Erythroblast (primary cell): ENCODE measurements at regions not wholly inside any gene's neighbourhood (a gene's known extent, or its start where the extent isn't known, plus 50 kb on each side); places are given as distances from the start of the nearest gene placed in this dataset.

Source experiments
- DNase-seq, 2 experiments: peaks; one replicate each; lab custom pipeline; 2025; lab: John Stamatoyannopoulos, UW
- GATA1 ChIP-seq: IDR thresholded peaks from 2 replicates; pipeline ENCODE4 v1.6.1; 2011; ENCODE audit warnings: low read depth, mild to moderate bottlenecking, control low read depth, low read length, moderate library complexity
- POLR2A ChIP-seq: IDR thresholded peaks from 2 replicates; pipeline ENCODE4 v1.6.1; 2011; ENCODE audit warnings: mild to moderate bottlenecking, low read length

DNA sequence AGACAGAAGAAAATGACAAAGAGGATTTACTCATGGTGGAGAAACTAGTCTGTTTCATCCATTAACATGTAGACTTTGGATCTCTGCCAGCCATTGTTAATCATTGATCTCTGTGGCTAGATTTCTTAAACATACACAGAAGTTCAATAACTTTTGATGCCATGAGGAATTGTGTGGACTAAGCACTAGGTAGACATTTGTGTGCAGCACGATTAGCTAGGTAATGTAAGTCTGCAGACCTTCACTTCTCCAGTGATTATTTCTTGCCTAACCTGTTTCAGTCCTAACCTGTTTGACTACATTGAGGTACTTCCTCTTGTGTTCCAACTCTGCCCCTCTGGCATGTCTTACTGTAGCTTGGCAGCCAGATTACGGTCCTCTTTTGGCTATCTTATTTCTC lies 928.5 kb upstream of the ROBO1 start:
- no peak for DNase-seq
- no peak for TF ChIP-seq POLR2A
- TF ChIP-seq GATA1 = no peak

DNA sequence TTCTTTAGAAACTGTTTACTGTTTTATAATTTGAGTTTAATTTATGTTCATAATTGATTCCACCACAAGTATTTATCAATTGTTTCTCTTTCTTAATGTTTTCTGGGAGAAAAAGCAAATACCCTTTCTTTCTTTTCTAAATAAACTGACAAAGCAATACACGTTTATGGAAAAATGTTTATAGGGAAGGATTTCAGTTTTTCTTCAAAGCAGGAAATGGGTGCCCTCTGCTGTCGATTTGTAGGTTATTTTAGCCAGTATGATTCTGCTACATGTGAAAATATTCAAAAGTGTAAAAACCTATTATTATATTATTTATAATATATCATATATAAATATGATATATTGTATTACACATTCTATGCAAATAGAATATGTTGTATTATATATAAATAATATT lies 921.0 kb upstream of the ROBO1 start:
- no peak for DNase-seq
- no peak for TF ChIP-seq POLR2A
- TF ChIP-seq GATA1 = no peak

DNA sequence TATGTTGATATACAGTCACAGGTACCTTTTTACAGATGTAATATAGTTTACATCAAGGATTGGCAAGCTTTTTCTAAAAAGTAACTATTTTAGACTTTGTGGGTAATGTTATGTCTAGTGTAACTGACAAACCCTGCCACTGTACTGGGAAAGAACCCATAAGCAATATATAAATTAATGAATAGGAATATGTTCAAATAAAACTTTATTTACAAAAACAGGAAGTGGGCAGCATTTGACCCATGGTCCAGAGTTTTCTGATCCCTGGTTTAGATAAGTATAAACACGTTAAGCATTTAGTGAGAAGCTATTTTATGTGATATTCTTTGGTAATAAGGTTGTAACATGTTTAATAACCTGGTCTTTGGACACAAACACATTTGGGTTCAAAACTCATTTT lies 915.2 kb upstream of the ROBO1 start:
- DNase-seq = no peak
- TF ChIP-seq GATA1 = no peak
- no peak for TF ChIP-seq POLR2A

DNA sequence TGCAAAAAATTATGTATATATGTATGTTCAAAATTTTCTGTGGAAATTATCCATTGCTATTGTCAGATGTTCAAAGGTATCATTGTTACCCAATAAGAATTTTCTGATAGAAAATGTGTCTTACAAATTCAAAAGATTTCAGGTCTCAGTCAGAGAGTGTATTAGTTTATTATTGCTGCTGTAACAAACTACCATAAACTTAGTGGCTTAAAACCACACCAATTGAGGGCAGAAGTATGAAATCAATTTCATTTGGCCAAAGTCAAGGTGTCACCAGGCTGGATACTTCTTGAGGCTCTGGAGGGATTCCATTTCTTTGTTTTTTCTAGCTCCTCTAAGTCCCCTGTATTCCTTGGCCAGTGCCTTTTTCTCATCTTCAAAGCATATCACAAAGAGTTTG lies 914.4 kb upstream of the ROBO1 start:
- no peak for TF ChIP-seq GATA1
- no peak for TF ChIP-seq POLR2A
- no peak for DNase-seq

DNA sequence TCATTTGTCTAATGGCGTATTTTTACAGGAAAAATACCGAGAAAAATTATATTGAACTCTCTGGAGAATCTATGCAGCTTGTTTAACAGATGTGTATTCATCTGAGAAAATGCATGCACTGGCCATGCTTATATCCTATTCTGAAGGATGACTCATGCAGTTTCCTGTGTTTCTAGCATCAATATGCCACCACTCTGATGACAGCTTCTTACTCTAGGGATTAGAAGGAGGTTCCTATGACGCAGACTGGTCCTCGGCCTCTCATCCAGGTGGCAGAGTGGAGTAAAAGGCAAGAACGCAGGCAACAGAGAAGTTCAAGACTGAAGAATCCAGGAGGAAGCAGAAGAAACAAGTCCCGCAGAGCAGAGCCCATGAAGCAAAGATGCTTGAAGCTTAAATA lies 910.0 kb upstream of the ROBO1 start:
- no peak for DNase-seq

DNA sequence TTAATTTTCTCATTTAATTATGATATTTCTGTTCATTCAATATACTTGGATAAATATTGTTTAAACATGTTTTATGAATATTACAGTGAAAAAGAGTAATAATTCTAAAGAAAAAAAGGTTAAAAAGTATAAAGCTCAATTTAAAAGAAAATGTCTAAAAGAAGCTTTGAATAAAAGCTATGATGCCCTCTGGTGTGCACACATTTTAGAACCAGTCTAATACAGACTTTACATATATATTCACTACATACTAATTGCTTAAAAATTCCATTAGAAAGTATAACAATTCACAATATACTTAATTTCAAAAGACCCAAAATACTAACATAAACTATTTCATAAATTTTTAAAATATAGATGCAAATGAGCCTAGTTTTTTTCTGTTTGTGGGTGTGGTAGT lies 909.1 kb upstream of the ROBO1 start:
- no peak for TF ChIP-seq POLR2A
- no peak for TF ChIP-seq GATA1
- DNase-seq = no peak

More for the DNA sequence above, 910.0 kb upstream of the ROBO1 start:
- no peak for TF ChIP-seq POLR2A
- no peak for TF ChIP-seq GATA1

DNA sequence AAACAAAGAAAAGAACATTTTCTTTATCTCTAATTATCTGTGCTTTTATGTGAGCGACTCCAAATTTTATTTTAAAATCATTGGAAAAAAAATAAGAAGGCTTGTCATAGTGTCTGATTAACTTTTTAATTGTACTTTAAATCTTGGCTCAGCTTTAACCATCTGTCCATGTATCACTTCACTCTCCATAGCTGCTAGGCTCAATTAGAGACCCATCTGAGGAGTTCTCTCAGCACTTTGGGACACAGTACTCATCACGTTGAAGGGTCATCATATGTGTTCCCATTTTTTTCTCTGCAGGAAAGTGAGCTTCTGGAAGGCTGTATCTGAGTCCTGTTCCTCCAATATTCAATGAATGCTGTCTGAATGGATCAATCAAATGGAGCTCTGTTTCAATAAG lies 908.5 kb upstream of the ROBO1 start:
- TF ChIP-seq POLR2A (no peak), GATA1 (no peak)
- DNase-seq = no peak

DNA sequence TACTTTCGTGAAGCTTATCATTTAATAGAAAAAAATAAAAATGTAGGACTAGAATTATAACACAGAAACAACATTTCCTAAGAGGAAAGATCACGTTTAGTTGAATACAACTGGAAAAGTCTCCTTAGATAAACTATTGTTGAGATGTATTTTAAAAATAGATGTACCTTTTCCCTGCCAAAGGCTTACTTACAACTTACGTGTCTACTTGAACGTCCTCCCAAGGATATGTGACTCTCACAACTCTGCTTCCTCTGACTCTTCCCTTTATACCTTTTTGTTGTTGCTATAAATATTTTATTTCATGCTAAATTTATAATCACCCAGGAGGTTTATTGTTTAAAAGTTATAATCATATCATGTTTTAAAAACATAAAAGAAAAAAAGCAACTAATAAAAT lies 908.0 kb upstream of the ROBO1 start:
- TF ChIP-seq GATA1 = no peak
- no peak for TF ChIP-seq POLR2A
- DNase-seq = no peak

DNA sequence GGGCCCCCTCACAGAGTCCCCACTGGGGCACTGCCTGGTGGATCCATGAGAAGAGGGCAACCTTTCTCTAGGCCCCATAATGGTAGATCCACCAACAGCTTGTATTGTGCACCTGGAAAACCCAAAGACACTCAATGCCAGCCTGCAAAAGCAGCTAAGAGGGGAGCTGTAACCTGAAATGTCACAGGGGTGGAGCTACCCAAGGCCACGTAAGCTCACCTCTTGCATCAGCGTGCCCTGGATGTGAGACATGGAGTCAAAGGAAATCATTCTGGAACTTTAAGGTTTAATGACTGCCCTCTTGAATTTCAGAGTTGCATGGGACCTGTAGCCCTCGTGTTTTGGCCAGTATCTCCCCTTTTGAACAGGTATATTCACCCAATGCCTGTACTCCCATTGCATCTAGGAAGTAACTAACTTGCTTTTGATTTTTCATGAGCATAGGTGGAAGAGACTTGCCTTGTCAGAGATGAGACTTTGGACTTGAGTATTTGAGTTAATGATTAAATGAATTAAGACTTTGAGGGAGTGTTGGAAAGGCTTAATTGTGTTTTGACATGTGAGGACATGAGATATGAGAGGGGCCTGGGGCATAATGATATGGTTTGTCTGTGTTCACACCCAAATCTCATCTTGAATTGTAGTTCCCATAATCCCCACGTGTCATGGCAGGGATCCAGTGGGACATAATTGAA lies 900.9 kb upstream of the ROBO1 start:
- no peak for DNase-seq
- TF ChIP-seq POLR2A (no peak), GATA1 (no peak)

DNA sequence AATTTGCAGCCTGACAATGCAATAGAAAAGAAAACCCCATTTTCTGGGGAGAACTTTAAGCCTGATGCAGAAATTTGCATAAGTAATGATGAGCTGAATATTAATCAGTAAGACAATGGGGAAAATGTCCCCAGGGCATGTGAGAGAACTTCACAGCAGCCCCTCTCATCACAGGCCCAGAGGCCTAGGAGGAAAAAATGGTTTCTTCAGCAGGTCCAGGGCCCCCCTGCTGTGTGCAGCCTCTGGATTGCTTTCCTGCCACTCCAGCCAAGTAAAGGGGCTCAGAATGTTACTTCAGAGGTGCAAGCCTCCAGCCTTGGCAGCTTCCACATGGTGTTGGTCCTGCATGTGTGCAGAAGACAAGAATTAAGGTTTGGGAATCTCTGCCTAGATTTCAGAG lies 900.3 kb upstream of the ROBO1 start:
- TF ChIP-seq GATA1 = no peak
- TF ChIP-seq POLR2A = no peak
- no peak for DNase-seq

DNA sequence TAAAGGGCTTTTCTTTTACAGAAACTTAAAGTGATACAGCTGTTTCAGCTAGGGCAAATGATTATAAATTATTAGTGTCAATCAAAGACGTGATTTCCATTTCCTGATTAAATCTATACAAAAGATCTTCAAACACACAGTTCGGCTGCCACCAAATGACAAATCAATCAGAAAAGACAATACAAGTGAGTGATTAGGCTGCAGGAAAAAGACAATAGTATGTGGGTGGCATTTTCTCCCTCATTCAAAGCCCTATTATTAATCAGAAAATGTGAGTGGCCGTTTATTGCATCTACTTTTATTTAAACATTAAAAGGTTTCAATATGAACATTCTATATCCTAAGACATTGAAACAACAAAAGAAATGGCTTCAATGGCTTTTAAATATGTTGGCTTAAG lies 895.6 kb upstream of the ROBO1 start:
- TF ChIP-seq GATA1 (no peak), POLR2A (no peak)
- DNase-seq = no peak

DNA sequence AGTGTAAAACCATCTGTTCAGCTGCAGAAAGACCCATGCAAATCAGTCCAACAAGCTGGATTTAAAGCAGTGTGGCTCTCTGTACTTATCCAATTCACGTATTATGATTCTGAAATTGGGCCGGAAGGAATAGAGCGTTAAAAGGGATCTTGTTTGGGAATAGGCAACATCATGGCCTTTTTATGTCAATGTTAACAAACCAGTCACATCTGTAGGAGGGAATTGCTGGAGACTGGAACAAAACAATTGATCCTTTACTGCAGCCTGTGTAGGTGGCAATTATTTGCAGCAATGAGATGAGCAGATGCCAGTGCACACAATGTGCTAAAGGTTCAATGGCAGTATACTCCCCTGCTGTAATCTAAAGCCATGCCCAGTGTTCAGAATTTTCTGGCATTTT lies 887.4 kb upstream of the ROBO1 start:
- DNase-seq = no peak
- TF ChIP-seq GATA1 (no peak), POLR2A (no peak)

DNA sequence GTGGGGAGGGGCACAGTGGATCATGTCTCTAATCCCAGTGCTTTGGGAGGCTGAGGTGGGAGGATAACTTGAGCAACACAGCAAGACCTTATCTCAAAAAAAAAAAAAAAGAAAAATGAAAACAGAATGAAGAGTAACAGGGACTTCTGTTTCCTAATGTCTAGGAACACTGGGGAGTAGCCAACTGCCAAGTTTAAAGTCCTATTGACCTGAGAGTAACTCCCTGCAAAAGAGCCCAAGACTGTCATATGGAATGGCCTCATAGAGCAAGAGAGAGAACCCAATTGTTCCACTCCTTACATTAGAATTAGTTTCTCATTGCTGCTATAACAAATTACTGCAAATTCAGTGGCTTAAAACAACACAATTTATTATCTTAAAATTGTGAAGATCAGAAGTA lies 881.4 kb upstream of the ROBO1 start:
- TF ChIP-seq GATA1 (no peak), POLR2A (no peak)
- no peak for DNase-seq

DNA sequence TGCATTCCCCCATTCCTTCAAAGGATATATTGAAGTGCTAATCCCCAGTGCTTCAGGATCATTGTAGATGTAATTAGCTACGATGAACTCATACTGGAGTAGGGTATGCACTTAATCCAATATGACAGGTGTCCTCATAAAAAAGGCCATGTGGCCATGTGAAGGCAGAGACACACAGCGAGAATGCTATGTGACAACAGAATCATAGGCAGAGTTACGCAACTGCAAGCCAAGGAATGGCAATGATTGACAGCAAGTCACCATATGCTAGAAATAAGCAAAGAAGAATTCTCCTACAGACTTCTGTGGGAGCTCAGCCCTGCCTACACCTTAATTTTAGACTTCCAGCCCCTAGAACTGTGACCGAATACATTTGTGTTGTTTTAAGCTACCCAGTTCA lies 875.6 kb upstream of the ROBO1 start:
- DNase-seq = no peak
- TF ChIP-seq POLR2A (no peak), GATA1 (no peak)

DNA sequence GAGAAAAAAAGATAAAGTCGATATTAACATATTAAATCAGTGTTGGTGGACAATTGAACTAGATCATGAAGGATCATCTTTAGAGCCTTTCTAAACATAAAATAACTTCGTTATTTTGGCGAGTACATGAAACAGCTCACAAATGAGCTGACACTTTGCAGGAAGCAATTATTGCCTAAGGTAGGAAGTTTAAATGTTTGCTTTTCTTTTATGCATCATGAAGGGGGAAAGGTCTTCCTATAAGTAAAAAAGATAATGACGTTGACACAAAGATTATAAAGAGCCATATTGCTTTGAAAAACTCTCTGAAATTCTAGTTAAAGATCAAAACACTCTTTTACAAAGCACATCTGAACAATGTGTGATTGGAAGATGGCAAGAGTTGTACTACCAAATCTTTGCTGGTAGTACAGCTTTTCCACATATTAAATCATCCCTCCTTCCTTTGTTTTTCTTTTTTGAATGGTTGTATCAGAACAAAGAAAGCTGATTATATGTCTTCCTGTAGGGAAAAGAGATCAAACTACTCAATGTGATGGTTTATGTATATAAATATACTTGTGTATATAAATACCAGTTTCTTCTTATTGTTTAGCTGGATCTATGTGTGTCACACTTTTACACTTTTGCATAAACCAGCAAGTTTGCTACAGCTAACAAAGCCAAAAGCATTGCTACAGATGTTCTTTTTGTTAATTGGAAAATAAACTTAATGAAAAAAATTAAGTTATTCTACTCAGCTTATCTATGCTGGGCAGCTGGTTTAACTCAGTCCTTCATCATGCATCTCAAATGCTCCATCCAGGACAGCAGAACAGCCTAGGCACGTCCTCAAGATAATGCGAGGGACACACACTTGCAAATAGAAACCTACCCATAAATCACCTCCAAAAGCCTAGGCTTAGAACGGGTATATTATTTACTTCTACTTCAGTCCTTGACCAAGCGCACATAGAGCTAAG lies 850.8 kb upstream of the ROBO1 start:
- no peak for TF ChIP-seq GATA1
- no peak for TF ChIP-seq POLR2A
- no peak for DNase-seq
